K562 (cell line): ENCODE measurements at regions not wholly inside any gene's neighbourhood (a gene's known extent, or its start where the extent isn't known, plus 50 kb on each side); places are given as distances from the start of the nearest gene placed in this dataset.

Experiments used
- ATAC-seq: fragments of 200-7000 bp; cut with Tn5 transposase; 3 replicates; pipeline ENCODE4 v1.9.1; 2020; ENCODE audit warnings: moderate library complexity
- BruUV-seq: library from RNA; stranded (reverse); fragments of 400-500 nt; replicated peaks from 2 replicates; lab custom pipeline; 2021; lab: Mats Ljungman, UMichigan
- CTCF ChIA-PET: fragments of 300-600 bp; formaldehyde crosslinking; extraction: SDS; loops from one replicate; lab custom pipeline; 2021; ENCODE audit warnings: low intra/inter-chr PET ratio; lab: Yijun Ruan, JAX
- POLR2A ChIA-PET: fragments of 300-600, 350-650 bp; sonication (Branson Sonifier 250); formaldehyde crosslinking; extraction: SDS; loops from one replicate; lab custom pipeline; 2021; ENCODE audit warnings: antibody characterized with exemption, inconsistent platforms; lab: Yijun Ruan, JAX
- DNase-seq, 4 experiments: peaks; one replicate each; pipeline versions ENCODE4 v3.0.0 to v3.0.0-alpha.2; 2011 to 2018; ENCODE audit warnings: low spot score in 3 of 4, mixed read lengths in 3 of 4; ENCODE audit errors: extremely low read depth in 1 of 4
- FAIRE-seq: peaks from 2 replicates; lab custom pipeline; 2011; peaks lifted over from hg19 to GRCh38; lab: Jason Lieb, UNC
- H2AFZ ChIP-seq: 2 replicates; pipeline ENCODE4 v1.6.0; 2011; ENCODE audit warnings: low read depth, low read length, control low read depth, inconsistent platforms
- H3K27ac ChIP-seq: fragments of 200-600 bp; 3 replicates; pipeline ENCODE4 v1.8.0; 2011; ENCODE audit warnings: low read depth, mild to moderate bottlenecking, control low read depth, inconsistent platforms, low read length, moderate library complexity, mixed read lengths; ENCODE audit errors: extremely low read depth
- H3K27me3 ChIP-seq, 2 experiments: fragments of 300-600 bp in 1 of 2; 2 replicates in 1 of 2; 3 replicates in 1 of 2; pipeline versions ENCODE4 v1.6.0 to v1.8.0; 2011; ENCODE audit warnings: inconsistent platforms in 2 of 2, low read length in 2 of 2, mild to moderate bottlenecking in 1 of 2, mixed read lengths in 1 of 2, moderate library complexity in 1 of 2; ENCODE audit not compliant: control insufficient read depth in 2 of 2, insufficient read depth in 2 of 2
- H3K36me3 ChIP-seq: fragments of 300-600 bp; 3 replicates; pipeline ENCODE4 v1.8.0; 2011; ENCODE audit warnings: mild to moderate bottlenecking, low read length, inconsistent platforms; ENCODE audit not compliant: control insufficient read depth, insufficient read depth
- H3K4me1 ChIP-seq, 2 experiments: fragments of 200-600 bp in 1 of 2; replicated peaks in 1 of 2; 2 replicates in 1 of 2; 3 replicates in 1 of 2; pipeline versions ENCODE4 v1.5.1 to v1.8.0; 2011; ENCODE audit warnings: inconsistent platforms in 2 of 2, low read length in 2 of 2, mild to moderate bottlenecking in 1 of 2, mixed read lengths in 1 of 2, moderate library complexity in 1 of 2; ENCODE audit not compliant: control insufficient read depth in 2 of 2, insufficient read depth in 2 of 2
- H3K4me2 ChIP-seq: 2 replicates; pipeline ENCODE4 v1.6.1; 2011; ENCODE audit warnings: low read length, control low read depth, inconsistent platforms, mixed read lengths; ENCODE audit not compliant: insufficient read depth
- H3K4me3 ChIP-seq: fragments of 200-600 bp; sonication (generic), shearing (Covaris generic); 2 replicates; pipeline ENCODE4 v1.5.1; 2016; ENCODE audit warnings: control low read depth, inconsistent platforms
- H3K79me2 ChIP-seq: fragments of 200-600 bp; 3 replicates; pipeline ENCODE4 v1.8.0; 2011; ENCODE audit warnings: low read length, inconsistent platforms; ENCODE audit not compliant: control insufficient read depth, insufficient read depth
- H3K9ac ChIP-seq, 2 experiments: 2 replicates each; pipeline versions ENCODE4 v1.6.0 to v1.6.1; 2011; ENCODE audit warnings: low read depth in 2 of 2, low read length in 2 of 2, control low read depth in 1 of 2, inconsistent platforms in 1 of 2, mild to moderate bottlenecking in 1 of 2, mixed read lengths in 1 of 2; ENCODE audit not compliant: insufficient read depth in 1 of 2
- H3K9me1 ChIP-seq: one replicate; pipeline ENCODE4 v1.6.0; 2011; ENCODE audit warnings: inconsistent platforms, mild to moderate bottlenecking, low read length, moderate library complexity; ENCODE audit not compliant: control insufficient read depth, insufficient read depth
- H3K9me3 ChIP-seq: replicated peaks from 2 replicates; pipeline ENCODE4 v1.5.1; 2011; ENCODE audit warnings: low read depth, low read length, inconsistent platforms; ENCODE audit not compliant: control insufficient read depth, insufficient read depth
- H4K20me1 ChIP-seq: replicated peaks from 2 replicates; pipeline ENCODE4 v1.6.1; 2011; ENCODE audit warnings: low read length, inconsistent platforms, mixed read lengths; ENCODE audit not compliant: control insufficient read depth, insufficient read depth
- CEBPG ChIP-seq, 3 experiments: fragments of 200-800 bp in 1 of 3; sonication (Bioruptor generic) in 1 of 3; sonication (generic) in 1 of 3; formaldehyde crosslinking in 1 of 3; IDR thresholded peaks in 2 of 3; conservative IDR thresholded peaks in 1 of 3; 2 replicates each; pipeline versions ENCODE4 v1.6.1 to v1.8.0; 2016 to 2022; ENCODE audit warnings: missing compliant biosample characterization in 2 of 3, missing genetic modification characterization in 2 of 3, mild to moderate bottlenecking in 1 of 3, missing genetic modification reagents in 1 of 3
- CHD1 ChIP-seq: fragments of 200-600 bp; sonication (generic); IDR thresholded peaks from one replicate; pipeline ENCODE4 v1.6.1; 2012; ENCODE audit warnings: mild to moderate bottlenecking, moderate library complexity, low read length, inconsistent platforms
- CREB1 ChIP-seq, 2 experiments: sonication (generic) in 1 of 2; formaldehyde crosslinking in 1 of 2; IDR thresholded peaks; 2 replicates each; pipeline versions ENCODE4 v1.6.1 to v1.8.0; 2012 to 2022; ENCODE audit warnings: inconsistent platforms in 1 of 2, mild to moderate bottlenecking in 1 of 2, missing genetic modification reagents in 1 of 2, moderate library complexity in 1 of 2
- FIP1L1 ChIP-seq: fragments of 200-400 bp; formaldehyde crosslinking; IDR thresholded peaks from 2 replicates; pipeline ENCODE4 v1.6.1; 2018; ENCODE audit warnings: mild to moderate bottlenecking, low read depth, low read length; ENCODE audit not compliant: poor library complexity, severe bottlenecking
- FUS ChIP-seq: fragments of 200-400 bp; formaldehyde crosslinking; optimal IDR thresholded peaks from 2 replicates; pipeline ENCODE3; 2017; ENCODE audit warnings: low read depth, low read length
- KDM5B ChIP-seq: fragments of 200-600 bp; sonication (generic); IDR thresholded peaks from 2 replicates; pipeline ENCODE4 v1.6.1; 2012; ENCODE audit warnings: low read depth, mild to moderate bottlenecking, moderate library complexity, low read length, control low read depth, inconsistent platforms; ENCODE audit not compliant: insufficient replicate concordance
- MAFF ChIP-seq: IDR thresholded peaks from 2 replicates; pipeline ENCODE4 v1.6.1; 2012; ENCODE audit warnings: low read length, improper control_type of control experiment
- MTA3 ChIP-seq: fragments of 450-650 bp; formaldehyde crosslinking; IDR thresholded peaks from 2 replicates; pipeline ENCODE4 v1.6.1; 2017; ENCODE audit warnings: mild to moderate bottlenecking, borderline replicate concordance
- SMARCB1 ChIP-seq: IDR thresholded peaks from 2 replicates; pipeline ENCODE4 v1.6.1; 2011; ENCODE audit warnings: improper control_type of control experiment, low read depth; ENCODE audit not compliant: insufficient read length
- SPI1 ChIP-seq: IDR thresholded peaks from 2 replicates; pipeline ENCODE4 v1.6.1; 2011; ENCODE audit warnings: low read depth, low read length, control low read depth, borderline replicate concordance
- ZNF217 ChIP-seq: sonication (generic); formaldehyde crosslinking; IDR thresholded peaks from 2 replicates; pipeline ENCODE4 v1.8.0; 2022; ENCODE audit warnings: mild to moderate bottlenecking, missing genetic modification reagents
- ZNF551 ChIP-seq: fragments of 250-450 bp; sonication (Bioruptor Pico); IDR thresholded peaks from 2 replicates; pipeline ENCODE4 v1.5.0; 2021; ENCODE audit warnings: mild to moderate bottlenecking, moderate library complexity
- ZNF696 ChIP-seq: fragments of 250-450 bp; sonication (Bioruptor Pico); conservative IDR thresholded peaks from 2 replicates; pipeline ENCODE4 v1.4.0; 2020; ENCODE audit warnings: mild to moderate bottlenecking, moderate library complexity
- in situ Hi-C: fragments of 300-500 bp; cut with MboI; formaldehyde crosslinking; loops from 4 replicates; pipeline ENCODE4 v1.15.0; 2018; ENCODE audit warnings: inconsistent platforms, mixed read lengths
- intact Hi-C: fragments of 100-400 bp; cut with micrococcal nuclease; formaldehyde crosslinking; loops from 2 replicates; pipeline ENCODE4 v1.14.2; 2022
- TF ChIP-seq, protein P1 (sequence below): fragments of 450-650 bp; formaldehyde crosslinking; IDR thresholded peaks from 2 replicates; pipeline ENCODE4 v1.4.0; 2020; ENCODE audit warnings: mild to moderate bottlenecking, moderate library complexity
- TF ChIP-seq, protein P2 (sequence below): fragments of 250-450 bp; sonication (Bioruptor Pico); IDR thresholded peaks from 2 replicates; pipeline ENCODE4 v1.5.1; 2021; ENCODE audit warnings: mild to moderate bottlenecking
- TF ChIP-seq, protein P3 (sequence below): sonication (generic); formaldehyde crosslinking; IDR thresholded peaks from 2 replicates; pipeline ENCODE4 v1.8.0; 2022; ENCODE audit warnings: missing genetic modification reagents, mild to moderate bottlenecking, borderline replicate concordance

DNA sequence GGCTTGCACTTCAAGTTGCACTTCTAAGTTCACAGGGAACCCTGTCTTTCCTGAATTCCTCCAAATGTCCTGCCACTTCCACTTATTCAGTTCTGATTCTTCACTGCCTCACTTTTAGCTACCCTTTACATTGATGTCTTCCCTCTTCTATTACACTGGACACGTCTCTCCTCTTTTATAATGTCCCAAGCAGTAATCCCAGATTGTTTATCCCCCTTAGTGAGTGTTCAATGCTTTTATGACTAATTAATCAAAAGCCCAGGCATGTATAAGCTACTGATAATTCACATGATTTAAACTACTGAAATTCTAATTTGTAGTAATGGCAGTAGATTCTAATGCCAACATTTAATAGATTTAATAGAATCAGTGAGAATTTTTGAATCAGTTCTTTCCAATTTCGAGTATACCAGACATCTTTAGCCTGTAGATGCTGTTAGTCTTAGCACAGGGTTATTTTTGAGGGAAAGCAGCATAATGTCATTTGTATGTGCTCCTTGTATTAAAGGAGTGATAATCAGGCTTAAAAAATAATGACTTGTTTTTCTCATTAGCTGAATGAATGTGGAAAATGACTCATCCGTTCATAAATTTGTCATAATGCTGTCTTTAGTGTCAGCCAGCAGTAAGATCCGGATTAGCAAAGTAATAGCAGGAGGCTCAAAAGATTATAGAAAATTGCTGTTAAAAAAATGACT lies 703.1 kb downstream of the CENPC start (continued):
- TF ChIP-seq, protein P1, sequence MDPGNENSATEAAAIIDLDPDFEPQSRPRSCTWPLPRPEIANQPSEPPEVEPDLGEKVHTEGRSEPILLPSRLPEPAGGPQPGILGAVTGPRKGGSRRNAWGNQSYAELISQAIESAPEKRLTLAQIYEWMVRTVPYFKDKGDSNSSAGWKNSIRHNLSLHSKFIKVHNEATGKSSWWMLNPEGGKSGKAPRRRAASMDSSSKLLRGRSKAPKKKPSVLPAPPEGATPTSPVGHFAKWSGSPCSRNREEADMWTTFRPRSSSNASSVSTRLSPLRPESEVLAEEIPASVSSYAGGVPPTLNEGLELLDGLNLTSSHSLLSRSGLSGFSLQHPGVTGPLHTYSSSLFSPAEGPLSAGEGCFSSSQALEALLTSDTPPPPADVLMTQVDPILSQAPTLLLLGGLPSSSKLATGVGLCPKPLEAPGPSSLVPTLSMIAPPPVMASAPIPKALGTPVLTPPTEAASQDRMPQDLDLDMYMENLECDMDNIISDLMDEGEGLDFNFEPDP (CRISPR knock-in tag) = no peak
- TF ChIP-seq, protein P2, sequence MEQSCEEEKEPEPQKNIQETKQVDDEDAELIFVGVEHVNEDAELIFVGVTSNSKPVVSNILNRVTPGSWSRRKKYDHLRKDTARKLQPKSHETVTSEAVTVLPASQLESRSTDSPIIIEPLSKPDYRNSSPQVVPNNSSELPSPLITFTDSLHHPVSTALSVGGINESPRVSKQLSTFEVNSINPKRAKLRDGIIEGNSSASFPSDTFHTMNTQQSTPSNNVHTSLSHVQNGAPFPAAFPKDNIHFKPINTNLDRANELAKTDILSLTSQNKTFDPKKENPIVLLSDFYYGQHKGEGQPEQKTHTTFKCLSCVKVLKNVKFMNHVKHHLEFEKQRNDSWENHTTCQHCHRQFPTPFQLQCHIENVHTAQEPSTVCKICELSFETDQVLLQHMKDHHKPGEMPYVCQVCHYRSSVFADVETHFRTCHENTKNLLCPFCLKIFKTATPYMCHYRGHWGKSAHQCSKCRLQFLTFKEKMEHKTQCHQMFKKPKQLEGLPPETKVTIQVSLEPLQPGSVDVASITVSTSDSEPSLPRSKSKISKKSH = no peak
- no peak for TF ChIP-seq ZNF217 (CRISPR knock-in tag)
- no peak for TF ChIP-seq FIP1L1
- TF ChIP-seq SPI1 = no peak
- no peak for TF ChIP-seq ZNF551 (CRISPR knock-in tag)
- no peak for TF ChIP-seq CEBPG (CRISPR knock-in tag; IDR thresholded peaks at IDR 0.05)
- TF ChIP-seq CEBPG (tag; conservative IDR thresholded peaks at IDR 0.05 in 1 of 2, IDR thresholded peaks at IDR 0.05 in 1 of 2) = no peak

DNA sequence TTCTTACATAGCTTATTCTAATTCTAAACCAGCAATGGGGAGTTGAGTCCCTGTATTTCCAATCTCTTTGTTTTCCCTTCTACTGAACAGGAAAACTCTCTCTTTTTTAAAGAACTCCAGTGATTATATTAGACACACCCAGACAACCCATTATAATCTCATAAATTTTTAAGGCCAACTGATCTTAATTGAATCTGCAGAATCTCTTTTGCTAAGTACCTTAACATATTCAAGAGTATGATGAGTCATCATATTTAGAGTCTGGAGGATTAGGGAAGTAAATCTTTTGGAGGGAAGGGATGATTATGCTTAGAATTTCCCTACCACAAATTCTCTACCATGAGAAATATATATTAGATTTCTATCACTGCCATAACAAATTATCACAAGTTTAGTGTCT lies 705.1 kb downstream of the CENPC start:
- in situ Hi-C loops = no loop called here
- FAIRE-seq (no peak), ATAC-seq (no peak), DNase-seq (no peak)
- POLR2A ChIA-PET = no interaction called here
- CTCF ChIA-PET = no interaction called here
- H2AFZ ChIP-seq = no peak overlapping the region
- H3K4me1 ChIP-seq = no peaks in the 10 kb centered on the region
- H3K36me3 ChIP-seq = no peaks in the 10 kb centered on the region
- no peaks in the 10 kb centered on the region for H4K20me1 ChIP-seq
- no peak overlapping the region for H3K27ac ChIP-seq
- no peak overlapping the region for H3K9ac ChIP-seq
- no peaks in the 10 kb centered on the region for H3K9me3 ChIP-seq
- H3K79me2 ChIP-seq = no peaks in the 10 kb centered on the region
- H3K4me2 ChIP-seq = no peak overlapping the region
- H3K9me1 ChIP-seq = no peaks in the 10 kb centered on the region
- intact Hi-C loops = no loop called here
- BruUV-seq = no TSS peak
- no peak overlapping the region for H3K4me3 ChIP-seq
- H3K27me3 ChIP-seq = no peaks in the 10 kb centered on the region
- TF ChIP-seq KDM5B (no peak), MTA3 (no peak), CHD1 (no peak), CREB1 (IDR thresholded peaks at IDR 0.05) (no peak), CREB1 (CRISPR knock-in tag; IDR thresholded peaks at IDR 0.05) (no peak), ZNF696 (no peak), SMARCB1 (no peak), FUS (no peak), MAFF (peak; percentile 73)
- TF ChIP-seq, protein P3, sequence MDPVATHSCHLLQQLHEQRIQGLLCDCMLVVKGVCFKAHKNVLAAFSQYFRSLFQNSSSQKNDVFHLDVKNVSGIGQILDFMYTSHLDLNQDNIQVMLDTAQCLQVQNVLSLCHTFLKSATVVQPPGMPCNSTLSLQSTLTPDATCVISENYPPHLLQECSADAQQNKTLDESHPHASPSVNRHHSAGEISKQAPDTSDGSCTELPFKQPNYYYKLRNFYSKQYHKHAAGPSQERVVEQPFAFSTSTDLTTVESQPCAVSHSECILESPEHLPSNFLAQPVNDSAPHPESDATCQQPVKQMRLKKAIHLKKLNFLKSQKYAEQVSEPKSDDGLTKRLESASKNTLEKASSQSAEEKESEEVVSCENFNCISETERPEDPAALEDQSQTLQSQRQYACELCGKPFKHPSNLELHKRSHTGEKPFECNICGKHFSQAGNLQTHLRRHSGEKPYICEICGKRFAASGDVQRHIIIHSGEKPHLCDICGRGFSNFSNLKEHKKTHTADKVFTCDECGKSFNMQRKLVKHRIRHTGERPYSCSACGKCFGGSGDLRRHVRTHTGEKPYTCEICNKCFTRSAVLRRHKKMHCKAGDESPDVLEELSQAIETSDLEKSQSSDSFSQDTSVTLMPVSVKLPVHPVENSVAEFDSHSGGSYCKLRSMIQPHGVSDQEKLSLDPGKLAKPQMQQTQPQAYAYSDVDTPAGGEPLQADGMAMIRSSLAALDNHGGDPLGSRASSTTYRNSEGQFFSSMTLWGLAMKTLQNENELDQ (CRISPR knock-in tag) = no peak
